DND-41 (cell line): ENCODE measurements at regions not wholly inside any gene's neighbourhood (a gene's known extent, or its start where the extent isn't known, plus 50 kb on each side); places are given as distances from the start of the nearest gene placed in this dataset.

ENCODE experiments used
- CTCF ChIP-seq: IDR thresholded peaks from 2 replicates; pipeline ENCODE4 v1.5.1; 2012; ENCODE audit warnings: borderline replicate concordance, low read length, moderate library complexity, mild to moderate bottlenecking; ENCODE audit not compliant: poor library complexity, severe bottlenecking; ENCODE audit errors: extremely low read depth
- EZH2 ChIP-seq: IDR thresholded peaks from 3 replicates; pipeline ENCODE4 v1.6.1; 2012; ENCODE audit warnings: borderline replicate concordance, low read depth, mild to moderate bottlenecking, moderate library complexity, low read length, inconsistent platforms; ENCODE audit not compliant: severe bottlenecking

- TF ChIP-seq CTCF (no peak), EZH2 (no peak)
Measured at GRCh38 chr6:40738551-40739193, 151.5 kb upstream of the LRFN2 start.
